OCI-LY7 (cell line): ENCODE measurements at regions not wholly inside any gene's neighbourhood (a gene's known extent, or its start where the extent isn't known, plus 50 kb on each side); places are given as distances from the start of the nearest gene placed in this dataset.

ENCODE experiments used
- BruUV-seq: library from RNA; stranded (reverse); fragments of 400-500 nt; replicated peaks from 2 replicates; lab custom pipeline; 2021; lab: Mats Ljungman, UMichigan
- CTCF ChIA-PET: fragments of 300-600 bp; sonication (Branson Sonifier 250); formaldehyde crosslinking; loops from one replicate; lab custom pipeline; 2022; ENCODE audit warnings: antibody characterized with exemption; ENCODE audit not compliant: unreplicated experiment; lab: Charles Lee
- POLR2A ChIA-PET: fragments of 300-600 bp; sonication (Branson Sonifier 250); formaldehyde crosslinking; loops from one replicate; lab custom pipeline; 2022; ENCODE audit warnings: antibody characterized with exemption; lab: Charles Lee
- DNase-seq: peaks from one replicate; pipeline ENCODE4 v3.0.0-alpha.2; 2015; ENCODE audit warnings: low spot score
- H2AFZ ChIP-seq: fragments of 200-600 bp; sonication (generic), shearing (Covaris generic); 2 replicates; pipeline ENCODE4 v1.6.1; 2014; ENCODE audit warnings: mild to moderate bottlenecking, antibody characterized with exemption, low read length, moderate library complexity
- H3K27ac ChIP-seq: fragments of 200-600 bp; sonication (generic); 2 replicates; pipeline ENCODE4 v1.5.1; 2014; ENCODE audit warnings: mixed run types, low read depth, mild to moderate bottlenecking, moderate library complexity, low read length, inconsistent platforms; ENCODE audit not compliant: poor library complexity, severe bottlenecking
- H3K36me3 ChIP-seq: fragments of 200-600 bp; sonication (generic); 2 replicates; pipeline ENCODE4 v1.6.1; 2014; ENCODE audit warnings: mild to moderate bottlenecking, antibody characterized with exemption, low read length, moderate library complexity, mixed read lengths; ENCODE audit not compliant: insufficient read depth
- H3K4me1 ChIP-seq: fragments of 200-600 bp; sonication (generic); 2 replicates; pipeline ENCODE4 v1.5.1; 2014; ENCODE audit warnings: mild to moderate bottlenecking, low read length; ENCODE audit not compliant: insufficient read depth, poor library complexity, severe bottlenecking
- H3K4me2 ChIP-seq: fragments of 200-600 bp; sonication (generic); 2 replicates; pipeline ENCODE4 v1.6.1; 2014; ENCODE audit warnings: mild to moderate bottlenecking, low read length
- H3K4me3 ChIP-seq: fragments of 200-600 bp; sonication (generic); 2 replicates; pipeline ENCODE4 v1.5.1; 2014; ENCODE audit warnings: mild to moderate bottlenecking, low read depth, low read length; ENCODE audit not compliant: poor library complexity, severe bottlenecking
- H3K79me2 ChIP-seq: fragments of 200-600 bp; sonication (generic); 2 replicates; pipeline ENCODE4 v1.6.1; 2016; ENCODE audit warnings: low read depth, mild to moderate bottlenecking, low read length, moderate library complexity, mixed read lengths; ENCODE audit not compliant: insufficient read depth
- H3K9me2 ChIP-seq: fragments of 200-600 bp; sonication (generic); 2 replicates; pipeline ENCODE4 v1.6.1; 2016; ENCODE audit warnings: mild to moderate bottlenecking, low read length, mixed read lengths; ENCODE audit not compliant: insufficient read depth
- H3K9me3 ChIP-seq: fragments of 200-600 bp; sonication (generic); 2 replicates; pipeline ENCODE4 v1.6.1; 2014; ENCODE audit warnings: mild to moderate bottlenecking, mixed run types, low read length, mixed read lengths
- H4K20me1 ChIP-seq: fragments of 200-600 bp; sonication (generic); 2 replicates; pipeline ENCODE4 v1.6.1; 2014; ENCODE audit warnings: mild to moderate bottlenecking, antibody characterized with exemption, low read length, moderate library complexity, mixed read lengths; ENCODE audit not compliant: insufficient read depth
- CTCF ChIP-seq: fragments of 200-600 bp; sonication (generic); conservative IDR thresholded peaks from 2 replicates; pipeline ENCODE4 v1.5.1; 2014; ENCODE audit warnings: mild to moderate bottlenecking, antibody characterized with exemption, low read length, moderate library complexity, mixed read lengths
- EZH2phosphoT487 ChIP-seq: fragments of 200-600 bp; sonication (generic); IDR thresholded peaks from 2 replicates; pipeline ENCODE4 v1.6.1; 2018; ENCODE audit warnings: low read depth, borderline replicate concordance, mild to moderate bottlenecking, mixed run types, antibody characterized with exemption, low read length, moderate library complexity, mixed read lengths
- intact Hi-C: fragments of 100-400 bp; cut with micrococcal nuclease; formaldehyde crosslinking; loops from one replicate; pipeline ENCODE4 v1.10.0; 2022; ENCODE audit not compliant: unreplicated experiment

GRCh38 chr7:34341326-34341725 is 316.7 kb upstream of the NPSR1 start:
- no peaks in the 10 kb centered on the region for H3K79me2 ChIP-seq
- no peak overlapping the region for H3K4me2 ChIP-seq
- no peaks in the 10 kb centered on the region for H3K36me3 ChIP-seq
- no peaks in the 10 kb centered on the region for H4K20me1 ChIP-seq
- TF ChIP-seq EZH2phosphoT487, result no peak
- TF ChIP-seq CTCF, result no peak
- POLR2A ChIA-PET, result interaction anchor here (0.6 to 0.7 kb wide), 2 partner anchors 237 to 432 kb away, joined by 3 to 4 read pairs; no protein-coding TSS in a partner anchor
- H3K4me3 ChIP-seq, result no peak overlapping the region
- no peak overlapping the region for H2AFZ ChIP-seq
- H3K9me2 ChIP-seq, result no peaks in the 10 kb centered on the region
- H3K4me1 ChIP-seq, result no peaks in the 10 kb centered on the region
- BruUV-seq, result no TSS peak
- DNase-seq, result no peak
- no peak overlapping the region for H3K27ac ChIP-seq
- intact Hi-C loops, result no loop called here
- no peaks in the 10 kb centered on the region for H3K9me3 ChIP-seq
- CTCF ChIA-PET, result no interaction called here

- CTCF ChIA-PET, result no interaction called here
- Histone ChIP-seq H3K27ac (no peak overlapping the region), H3K4me2 (no peak overlapping the region), H3K9me3 (no peaks in the 10 kb centered on the region), H3K4me1 (no peaks in the 10 kb centered on the region), H4K20me1 (no peaks in the 10 kb centered on the region), H3K79me2 (no peaks in the 10 kb centered on the region), H3K9me2 (no peaks in the 10 kb centered on the region), H2AFZ (no peak overlapping the region), H3K36me3 (no peaks in the 10 kb centered on the region), H3K4me3 (no peak overlapping the region)
- intact Hi-C loops, result no loop called here
- BruUV-seq, result no TSS peak
- DNase-seq, result no peak
- TF ChIP-seq EZH2phosphoT487 (no peak), CTCF (no peak)
- POLR2A ChIA-PET, result interaction anchor here (0.6 kb wide), 1 partner anchor 372 kb away, joined by 3 read pairs; no protein-coding TSS in a partner anchor
Observed at GRCh38 chr7:34342387-34342786, 315.6 kb upstream of the NPSR1 start.

- no peaks in the 10 kb centered on the region for H3K36me3 ChIP-seq
- BruUV-seq, result no TSS peak
- TF ChIP-seq EZH2phosphoT487 (no peak), CTCF (no peak)
- H3K9me2 ChIP-seq, result no peaks in the 10 kb centered on the region
- H3K4me1 ChIP-seq, result no peaks in the 10 kb centered on the region
- ChIA-PET CTCF (no interaction called here), POLR2A (no interaction called here)
- DNase-seq, result no peak
- H3K79me2 ChIP-seq, result no peaks in the 10 kb centered on the region
- H2AFZ ChIP-seq, result no peak overlapping the region
- H3K4me3 ChIP-seq, result no peak overlapping the region
- no peak overlapping the region for H3K4me2 ChIP-seq
- H3K27ac ChIP-seq, result no peak overlapping the region
- H3K9me3 ChIP-seq, result no peaks in the 10 kb centered on the region
- no peaks in the 10 kb centered on the region for H4K20me1 ChIP-seq
- intact Hi-C loops, result no loop called here
Observed at GRCh38 chr7:34343667-34344066, 314.4 kb upstream of the NPSR1 start.
